ENCODE measurements at regions not wholly inside any gene's neighbourhood (a gene's known extent, or its start where the extent isn't known, plus 50 kb on each side); places are given as distances from the start of the nearest gene placed in this dataset.

GRCh38 chr4:81282131-81282530 is 67.1 kb upstream of the PRKG2 start (continued):
- TF ChIP-seq ZNF488 (tag by site-specific recombination; IDR thresholded peaks at IDR 0.05) (no peak), ZFP37 (tag by site-specific recombination; IDR thresholded peaks at IDR 0.05) (no peak)

GRCh38 chr4:81274460-81274859 is 59.4 kb upstream of the PRKG2 start:
- ChIA-PET CTCF (interaction anchor here (1.1 kb wide), 1 partner anchor 14 kb away, joined by 3 read pairs; no protein-coding TSS in a partner anchor), POLR2A (no interaction called here)
- Histone ChIP-seq H3K36me3 (ENCODE audit: control insufficient read depth in 2 of 2, insufficient read depth in 1 of 2, low read length in 2 of 2) (no peaks in the 10 kb centered on the region), H3K4me1 (ENCODE audit: control insufficient read depth, insufficient read depth, low read length) (no peaks in the 10 kb centered on the region), H3K27ac (ENCODE audit: extremely low read depth, low read depth, low read length) (no peak overlapping the region), H3K4me3 (ENCODE audit: low read depth, low read length) (no peak overlapping the region), H3K9me3 (ENCODE audit: control insufficient read depth, insufficient read depth, low read depth, low read length) (no peaks in the 10 kb centered on the region)
- no peak for TF ChIP-seq ZNF585B (tag by site-specific recombination; IDR thresholded peaks at IDR 0.05)
- peak; percentile 47 for TF ChIP-seq SETDB1 (IDR thresholded peaks at IDR 0.05; ENCODE audit: insufficient read length, low read length)
- no peak for TF ChIP-seq ZNF311 (tag by site-specific recombination; IDR thresholded peaks at IDR 0.05; ENCODE audit: borderline replicate concordance)
- TF ChIP-seq ZNF658 (tag by site-specific recombination; IDR thresholded peaks at IDR 0.05): no peak
- no peak for TF ChIP-seq ZNF302 (tag by site-specific recombination; IDR thresholded peaks at IDR 0.05; ENCODE audit: low read depth)
- TF ChIP-seq ZNF280D (tag by site-specific recombination; IDR thresholded peaks at IDR 0.05): peak; percentile 59; the same call in 1 of the 2 replicates

GRCh38 chr4:81272671-81273070 is 57.6 kb upstream of the PRKG2 start:
- no peaks in the 10 kb centered on the region for H3K36me3 ChIP-seq (ENCODE audit: control insufficient read depth in 2 of 2, insufficient read depth in 1 of 2, low read length in 2 of 2)
- POLR2A ChIA-PET: no interaction called here
- CTCF ChIA-PET: no interaction called here
- H3K27ac ChIP-seq (ENCODE audit: extremely low read depth, low read depth, low read length): no peak overlapping the region
- H3K4me1 ChIP-seq (ENCODE audit: control insufficient read depth, insufficient read depth, low read length): no peaks in the 10 kb centered on the region
- no peak overlapping the region for H3K4me3 ChIP-seq (ENCODE audit: low read depth, low read length)
- H3K9me3 ChIP-seq (ENCODE audit: control insufficient read depth, insufficient read depth, low read depth, low read length): no peaks in the 10 kb centered on the region
- TF ChIP-seq ZNF324 (tag by site-specific recombination; IDR thresholded peaks at IDR 0.05) (no peak), ZNF433 (tag by site-specific recombination; IDR thresholded peaks at IDR 0.05; ENCODE audit: low read depth) (no peak), ZNF302 (tag by site-specific recombination; IDR thresholded peaks at IDR 0.05; ENCODE audit: low read depth) (no peak), ZNF629 (tag by site-specific recombination; IDR thresholded peaks at IDR 0.05) (no peak), MYNN (tag by site-specific recombination; IDR thresholded peaks at IDR 0.05; ENCODE audit: borderline replicate concordance) (no peak), ZNF248 (tag by site-specific recombination; IDR thresholded peaks at IDR 0.05) (no peak), KLF8 (tag by site-specific recombination; IDR thresholded peaks at IDR 0.05) (no peak), CTCF (tag by site-specific recombination; IDR thresholded peaks at IDR 0.05) (no peak), ZNF423 (tag by site-specific recombination; IDR thresholded peaks at IDR 0.05) (no peak), ZNF580 (tag by site-specific recombination; IDR thresholded peaks at IDR 0.05) (no peak), GLI4 (tag by site-specific recombination; IDR thresholded peaks at IDR 0.05) (no peak), ZNF518A (tag by site-specific recombination; conservative IDR thresholded peaks at IDR 0.05; ENCODE audit: low read depth) (no peak), IKZF3 (tag by site-specific recombination; IDR thresholded peaks at IDR 0.05) (no peak)

Data from HEK293 (cell line).